Memory B cell (primary cell): ENCODE measurements at regions not wholly inside any gene's neighbourhood (a gene's known extent, or its start where the extent isn't known, plus 50 kb on each side); places are given as distances from the start of the nearest gene placed in this dataset.
"Not testable (repeated sequence)": the region's sequence is repeated elsewhere in the genome, so short reads cannot be mapped to it uniquely, and the experiment has no call there.

ENCODE experiments used
- ATAC-seq: fragments of 150-1000 bp; cut with Tn5 transposase; 2 replicates; pipeline ENCODE4 v1.10.0; 2021; ENCODE audit warnings: low read depth, mild to moderate bottlenecking, moderate library complexity
- DNase-seq, 2 donors: peaks; one replicate each; pipeline ENCODE4 v3.0.0; 2022; ENCODE audit warnings: low spot score in 2 of 2
- H3K27ac Mint-ChIP-seq: one replicate; pipeline ENCODE4 v1.8.0; 2022; ENCODE audit warnings: mild to moderate bottlenecking, moderate library complexity, mixed read lengths
- H3K27me3 Mint-ChIP-seq: one replicate; pipeline ENCODE4 v1.8.0; 2022; ENCODE audit warnings: mixed read lengths
- H3K36me3 Mint-ChIP-seq: one replicate; pipeline ENCODE4 v1.8.0; 2022; ENCODE audit warnings: mild to moderate bottlenecking, mixed read lengths
- H3K4me1 Mint-ChIP-seq: one replicate; pipeline ENCODE4 v1.8.0; 2022; ENCODE audit warnings: mixed read lengths
- H3K4me3 Mint-ChIP-seq: one replicate; pipeline ENCODE4 v1.8.0; 2022; ENCODE audit warnings: mild to moderate bottlenecking, moderate library complexity, mixed read lengths
- H3K9me3 Mint-ChIP-seq: one replicate; pipeline ENCODE4 v1.8.0; 2022; ENCODE audit warnings: mixed read lengths

DNA sequence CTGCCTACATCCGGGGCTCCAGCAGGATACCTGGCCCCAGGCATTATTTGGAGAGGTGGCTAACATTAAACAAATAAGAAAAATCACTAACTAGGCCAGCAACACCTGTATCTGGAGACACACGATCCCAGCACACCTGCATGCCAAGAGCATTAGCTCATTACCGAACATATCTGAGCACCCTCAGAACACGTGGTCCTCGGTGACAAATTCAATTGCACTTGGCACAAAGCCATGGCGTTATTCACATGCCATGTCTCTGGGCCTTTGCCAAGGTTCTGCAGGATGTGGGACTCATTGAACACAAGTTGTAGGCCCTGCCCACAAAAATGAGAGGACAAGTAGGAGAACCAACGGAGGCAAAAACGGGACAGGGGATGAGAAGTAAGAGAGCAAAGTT lies 552.3 kb downstream of the TOX3 start:
- DNase-seq, result no peak
- Mint-ChIP-seq H3K36me3 (no peaks in the 10 kb centered on the region), H3K4me3 (no peak overlapping the region), H3K9me3 (peaks cover 10% of the 10 kb centered on the region), H3K27me3 (no peaks in the 10 kb centered on the region), H3K4me1 (no peaks in the 10 kb centered on the region), H3K27ac (no peak overlapping the region)
- ATAC-seq, result no peak

DNA sequence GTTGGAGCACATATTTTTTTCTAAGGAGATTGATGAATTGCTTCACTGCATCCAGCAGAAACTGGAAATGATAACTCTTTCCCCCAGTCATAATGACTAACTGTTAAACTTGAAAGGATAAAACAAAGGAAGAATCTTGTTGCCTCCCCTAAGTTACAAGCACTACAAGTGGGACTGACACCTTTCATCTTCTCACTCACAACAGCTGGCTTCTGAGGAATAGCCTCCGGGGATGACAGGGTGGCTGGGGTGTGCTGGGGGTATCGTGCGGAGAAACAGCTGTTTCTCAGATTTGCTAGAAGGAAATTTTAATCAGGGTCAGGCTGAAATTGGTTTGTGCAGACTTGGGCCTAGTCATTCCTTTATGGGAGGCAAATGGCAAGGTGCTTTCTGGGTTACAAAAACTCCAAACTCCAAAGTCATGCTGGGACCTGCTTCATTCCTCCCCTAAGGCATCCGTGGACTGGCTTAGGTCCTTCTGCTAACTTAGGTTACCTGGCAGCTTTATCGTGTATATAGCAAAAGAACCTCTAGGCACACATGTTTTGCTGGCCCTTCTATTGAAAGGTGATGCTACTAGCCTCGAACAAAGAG lies 557.2 kb downstream of the TOX3 start:
- Mint-ChIP-seq H3K4me1 (no peaks in the 10 kb centered on the region), H3K27me3 (no peaks in the 10 kb centered on the region), H3K9me3 (peaks cover 9% of the 10 kb centered on the region), H3K27ac (no peak overlapping the region), H3K36me3 (no peaks in the 10 kb centered on the region), H3K4me3 (no peak overlapping the region)
- DNase-seq (no peak), ATAC-seq (no peak)

DNA sequence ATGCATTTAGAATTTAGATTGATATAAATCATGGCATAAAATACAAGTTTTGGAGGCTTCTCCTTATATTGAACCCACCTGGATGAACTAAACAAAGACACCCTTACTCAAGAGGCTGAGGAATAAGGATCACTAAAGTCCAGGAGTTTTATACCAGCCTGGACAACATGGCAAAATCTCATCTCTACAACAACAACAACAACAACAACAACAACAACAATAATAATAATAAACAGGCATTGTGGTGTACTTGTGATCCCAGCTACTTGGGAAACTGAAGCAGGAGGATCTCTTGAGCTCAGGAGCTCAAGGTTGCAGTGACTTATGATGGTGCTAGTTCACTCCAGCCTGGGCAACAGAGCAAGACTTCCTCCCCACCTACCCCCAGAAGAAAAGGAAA lies 558.0 kb downstream of the TOX3 start:
- DNase-seq, result no peak
- no peak for ATAC-seq
- no peak overlapping the region for H3K4me3 Mint-ChIP-seq
- no peaks in the 10 kb centered on the region for H3K27me3 Mint-ChIP-seq
- no peak overlapping the region for H3K27ac Mint-ChIP-seq
- H3K4me1 Mint-ChIP-seq, result no peaks in the 10 kb centered on the region
- H3K9me3 Mint-ChIP-seq, result peaks cover 9% of the 10 kb centered on the region
- H3K36me3 Mint-ChIP-seq, result no peaks in the 10 kb centered on the region

DNA sequence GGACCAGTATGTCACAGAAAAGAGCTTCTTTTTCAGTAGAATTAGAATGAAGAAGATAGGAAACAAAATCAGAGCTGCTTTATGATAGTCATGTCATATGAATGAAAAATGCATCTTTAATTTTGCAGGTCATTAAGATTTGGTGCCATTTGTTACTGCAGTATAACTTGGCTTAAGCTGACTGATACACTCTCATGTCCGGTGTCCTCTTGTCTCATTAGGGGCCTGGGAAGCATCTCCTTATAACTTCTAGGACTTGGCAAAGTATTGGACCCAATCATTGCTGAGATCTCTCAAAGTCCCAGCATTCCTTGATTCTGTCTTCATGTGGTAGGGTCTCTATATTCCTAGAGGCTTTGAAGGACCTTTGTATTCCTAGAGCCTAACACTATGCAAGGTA lies 559.4 kb downstream of the TOX3 start:
- Mint-ChIP-seq H3K36me3 (no peaks in the 10 kb centered on the region), H3K9me3 (peaks cover 7% of the 10 kb centered on the region), H3K27me3 (no peaks in the 10 kb centered on the region), H3K4me1 (no peaks in the 10 kb centered on the region), H3K4me3 (no peak overlapping the region), H3K27ac (no peak overlapping the region)
- DNase-seq (no peak), ATAC-seq (no peak)

DNA sequence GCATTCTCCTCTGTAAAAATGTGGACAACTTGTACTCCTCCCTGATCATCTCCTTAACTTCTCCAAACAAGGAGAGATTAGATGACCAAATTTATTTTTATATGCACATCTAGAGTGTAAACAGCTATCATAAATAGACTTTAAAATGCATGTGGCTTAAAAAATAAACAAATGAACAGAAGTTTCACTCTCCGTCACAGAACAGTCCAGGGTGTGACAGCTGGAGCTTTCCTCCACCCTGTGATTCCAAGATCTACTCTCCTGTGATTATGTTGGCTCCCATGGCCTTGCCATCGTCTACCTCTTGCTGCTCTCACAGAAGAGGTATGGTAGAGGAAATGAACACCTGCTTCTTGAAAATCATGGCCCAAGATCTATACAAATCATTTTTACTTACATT lies 560.2 kb downstream of the TOX3 start:
- no peaks in the 10 kb centered on the region for H3K36me3 Mint-ChIP-seq
- no peak for ATAC-seq
- DNase-seq, result no peak
- no peak overlapping the region for H3K27ac Mint-ChIP-seq
- H3K9me3 Mint-ChIP-seq, result peaks cover 5% of the 10 kb centered on the region
- H3K27me3 Mint-ChIP-seq, result no peaks in the 10 kb centered on the region
- no peak overlapping the region for H3K4me3 Mint-ChIP-seq
- no peaks in the 10 kb centered on the region for H3K4me1 Mint-ChIP-seq

DNA sequence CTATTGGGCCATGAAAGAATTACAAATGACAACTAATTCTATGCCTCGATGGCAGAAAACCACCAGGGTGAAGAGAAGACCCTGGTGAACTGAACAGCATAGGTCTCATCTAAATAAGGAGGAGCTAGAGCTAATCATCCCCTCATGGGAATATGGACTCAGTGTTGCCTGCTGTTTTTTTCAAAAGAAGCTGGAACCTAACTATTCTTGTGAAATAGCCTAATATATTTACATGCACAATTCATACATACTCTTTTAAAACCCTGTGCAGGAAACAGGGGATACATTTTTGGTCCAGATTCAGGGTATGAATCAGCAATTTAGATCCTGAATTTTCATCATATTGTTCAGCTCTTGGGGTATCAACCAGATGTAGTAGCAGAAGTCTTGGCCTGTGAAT lies 560.6 kb downstream of the TOX3 start:
- Mint-ChIP-seq H3K36me3 (no peaks in the 10 kb centered on the region), H3K27me3 (no peaks in the 10 kb centered on the region), H3K27ac (no peak overlapping the region), H3K9me3 (peaks cover 5% of the 10 kb centered on the region), H3K4me1 (peaks cover under 1% of the 10 kb centered on the region), H3K4me3 (no peak overlapping the region)
- DNase-seq (no peak), ATAC-seq (no peak)

DNA sequence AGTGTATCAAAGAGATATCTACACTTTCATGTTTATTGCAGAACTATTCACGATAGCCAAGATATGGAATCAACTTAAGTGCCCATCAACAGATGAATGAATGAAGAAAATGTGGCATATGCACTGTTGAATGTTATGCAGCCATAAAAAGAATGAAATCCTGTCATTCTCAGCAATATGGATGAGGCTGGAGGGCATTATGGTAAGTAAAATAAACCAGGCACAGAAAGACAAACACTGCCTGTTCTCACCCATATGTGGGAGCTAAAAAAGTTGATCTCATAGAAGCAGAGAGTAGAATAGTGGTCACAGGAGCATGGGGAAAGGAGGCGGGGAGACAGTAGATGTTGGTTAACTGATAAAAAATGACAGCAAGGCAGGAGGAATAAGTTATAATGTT lies 561.8 kb downstream of the TOX3 start:
- H3K36me3 Mint-ChIP-seq, result no peaks in the 10 kb centered on the region
- H3K4me1 Mint-ChIP-seq, result peaks cover 2% of the 10 kb centered on the region
- no peak overlapping the region for H3K27ac Mint-ChIP-seq
- peaks cover 4% of the 10 kb centered on the region for H3K9me3 Mint-ChIP-seq
- no peak for ATAC-seq
- H3K4me3 Mint-ChIP-seq, result no peak overlapping the region
- no peaks in the 10 kb centered on the region for H3K27me3 Mint-ChIP-seq
- no peak for DNase-seq

DNA sequence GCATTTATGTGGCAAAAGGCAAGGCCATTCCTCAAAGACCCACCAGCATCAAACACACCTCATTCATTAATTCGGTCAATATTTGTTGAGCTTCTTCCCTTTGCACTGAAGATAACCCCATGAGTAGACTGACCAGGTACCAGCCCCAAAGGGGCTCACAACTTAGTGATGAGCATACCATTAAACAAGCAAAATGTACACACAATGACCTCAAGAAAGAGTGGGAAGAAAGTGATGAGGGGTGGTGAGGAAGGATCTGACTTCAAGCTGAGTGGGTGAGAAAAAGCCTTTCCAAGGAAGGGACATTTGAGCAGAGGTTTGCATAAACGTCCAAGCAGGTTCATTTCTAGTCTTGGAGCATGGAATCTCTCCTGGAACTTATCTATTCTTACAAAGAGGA lies 562.5 kb downstream of the TOX3 start:
- DNase-seq, result no peak
- no peak for ATAC-seq
- H3K4me1 Mint-ChIP-seq, result peaks cover 2% of the 10 kb centered on the region
- H3K36me3 Mint-ChIP-seq, result no peaks in the 10 kb centered on the region
- H3K27me3 Mint-ChIP-seq, result no peaks in the 10 kb centered on the region
- H3K27ac Mint-ChIP-seq, result no peak overlapping the region
- no peak overlapping the region for H3K4me3 Mint-ChIP-seq
- peaks cover 6% of the 10 kb centered on the region for H3K9me3 Mint-ChIP-seq

DNA sequence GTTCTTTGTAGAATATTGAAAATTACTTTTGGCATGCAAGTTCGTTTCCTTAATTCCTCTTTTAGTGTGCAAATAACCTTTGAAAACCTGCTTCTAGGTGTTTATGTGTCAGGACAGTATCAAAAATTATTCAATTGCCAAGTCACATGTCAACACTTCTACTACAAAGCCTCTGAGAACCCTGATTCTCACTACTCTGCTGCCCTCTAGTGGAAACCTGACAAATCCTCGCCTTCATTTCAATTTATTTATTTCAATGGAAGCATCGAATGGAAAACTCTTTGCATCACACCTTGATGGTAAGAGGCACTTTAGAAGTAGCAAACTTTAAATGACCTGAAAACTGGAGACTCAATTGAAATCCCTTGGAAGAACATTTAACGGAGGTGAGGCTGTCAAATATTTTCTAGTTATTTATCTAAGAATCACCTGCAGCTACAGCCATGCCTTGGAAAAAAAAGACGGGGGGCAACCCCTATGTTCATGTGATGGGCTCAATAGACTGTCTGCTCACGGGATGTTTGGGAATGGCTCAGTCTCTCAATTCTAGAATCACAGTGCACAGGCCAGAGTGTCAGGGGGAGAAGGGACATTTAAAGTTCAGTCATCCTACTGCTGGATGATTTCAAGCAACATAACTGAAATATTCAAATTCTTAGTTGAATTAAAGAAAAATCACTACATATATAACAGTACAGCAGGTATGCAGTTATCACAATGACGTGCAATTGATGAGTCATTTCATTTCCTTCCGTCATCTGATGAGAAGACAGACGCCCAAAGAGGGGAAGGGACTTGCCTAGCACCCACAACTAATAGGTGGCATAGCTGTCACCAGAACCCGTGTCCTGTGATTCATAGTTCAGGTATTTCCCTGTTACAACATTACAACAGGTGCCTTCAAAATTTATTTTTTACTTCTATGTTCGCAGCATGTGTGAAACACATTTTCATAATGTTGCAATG lies 563.9 kb downstream of the TOX3 start:
- Mint-ChIP-seq H3K4me1 (peaks cover 2% of the 10 kb centered on the region), H3K4me3 (no peak overlapping the region), H3K27me3 (no peaks in the 10 kb centered on the region), H3K27ac (no peak overlapping the region), H3K36me3 (no peaks in the 10 kb centered on the region), H3K9me3 (peaks cover 5% of the 10 kb centered on the region)
- no peak for DNase-seq
- ATAC-seq, result no peak

DNA sequence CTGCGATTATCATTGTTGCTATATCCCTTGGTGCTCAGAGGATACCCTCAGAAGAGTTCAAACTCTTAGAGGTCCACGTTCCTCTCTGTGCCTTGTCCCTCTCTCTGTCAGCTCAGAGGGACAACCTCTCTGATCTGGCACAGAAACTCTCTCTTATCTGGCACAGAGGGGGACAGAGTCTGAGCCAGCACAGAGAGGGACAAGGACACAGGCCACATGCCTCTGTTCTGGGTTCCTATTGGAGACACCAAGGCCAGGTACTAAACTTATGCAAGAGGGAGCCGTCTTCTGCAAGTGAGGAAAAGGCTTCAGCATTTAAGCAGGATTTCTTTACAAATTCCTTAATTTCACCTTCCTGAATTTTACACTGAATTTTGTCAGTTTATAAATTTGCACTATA lies 565.2 kb downstream of the TOX3 start:
- H3K4me1 Mint-ChIP-seq, result peaks cover 2% of the 10 kb centered on the region
- no peak overlapping the region for H3K27ac Mint-ChIP-seq
- no peaks in the 10 kb centered on the region for H3K36me3 Mint-ChIP-seq
- ATAC-seq (no peak), DNase-seq (no peak)
- H3K4me3 Mint-ChIP-seq, result no peak overlapping the region
- peaks cover 3% of the 10 kb centered on the region for H3K9me3 Mint-ChIP-seq
- H3K27me3 Mint-ChIP-seq, result no peaks in the 10 kb centered on the region

DNA sequence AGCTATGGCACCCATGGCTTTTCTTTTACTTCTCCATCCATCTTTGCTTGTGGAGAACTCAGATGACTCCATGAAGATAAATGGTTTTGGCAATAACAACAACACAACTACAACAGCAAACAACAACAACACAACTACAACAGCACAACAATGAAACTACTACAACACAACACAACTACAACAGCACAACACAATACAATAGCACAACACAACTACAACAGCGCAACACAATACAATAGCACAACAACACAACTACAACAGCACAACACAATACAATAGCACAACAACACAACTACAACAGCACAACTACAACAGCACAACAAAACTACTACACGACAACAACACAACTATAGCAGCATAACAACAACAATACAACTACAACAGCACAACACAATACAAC lies 569.4 kb downstream of the TOX3 start:
- not testable (repeated sequence) for H3K9me3 Mint-ChIP-seq, ATAC-seq

DNA sequence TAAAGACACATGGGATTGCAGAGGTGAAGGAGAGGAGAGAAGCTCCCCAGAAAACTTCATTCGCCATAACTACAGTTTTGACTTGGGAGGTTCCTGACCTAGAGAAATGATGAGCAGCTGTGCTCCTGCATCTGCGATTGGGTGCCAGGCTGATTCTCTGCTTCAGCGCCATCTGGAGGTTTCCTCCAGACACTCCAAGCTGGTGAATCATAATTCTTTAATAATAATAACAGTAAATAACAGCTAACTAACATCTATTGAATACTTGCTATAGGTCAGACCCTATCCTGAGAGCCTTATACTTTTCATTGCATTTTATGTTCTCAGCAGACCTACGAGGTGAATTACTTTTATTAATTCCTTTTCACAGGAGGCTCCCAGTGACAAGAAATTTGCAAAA lies 575.8 kb downstream of the TOX3 start:
- DNase-seq, result no peak

More for the DNA sequence above, 569.4 kb downstream of the TOX3 start:
- not testable (repeated sequence) for H3K27me3 Mint-ChIP-seq, DNase-seq, H3K27ac Mint-ChIP-seq, H3K36me3 Mint-ChIP-seq, H3K4me1 Mint-ChIP-seq, H3K4me3 Mint-ChIP-seq

DNA sequence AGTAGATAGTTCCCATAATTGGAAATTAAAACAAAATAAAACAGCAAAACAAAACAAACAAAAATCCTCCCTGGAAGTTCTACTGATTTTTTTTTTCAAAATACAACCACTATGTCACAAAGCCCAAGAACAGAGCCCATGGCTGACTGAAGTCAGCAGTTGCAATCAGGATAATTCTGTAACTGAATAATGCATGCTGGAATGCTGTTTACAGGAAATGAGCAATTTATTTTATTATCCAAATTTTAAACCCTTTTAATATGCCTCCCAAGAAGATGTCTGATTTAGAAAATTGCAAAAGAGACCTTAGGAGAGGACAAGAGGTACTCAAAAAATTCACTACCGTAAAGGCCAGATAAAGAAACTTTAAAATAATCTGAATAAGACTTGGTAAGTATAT lies 578.2 kb downstream of the TOX3 start:
- Mint-ChIP-seq H3K36me3 (no peaks in the 10 kb centered on the region), H3K27me3 (no peaks in the 10 kb centered on the region), H3K4me3 (no peak overlapping the region), H3K4me1 (no peaks in the 10 kb centered on the region), H3K27ac (no peak overlapping the region), H3K9me3 (no peaks in the 10 kb centered on the region)
- ATAC-seq (no peak), DNase-seq (no peak)

More for the DNA sequence above, 575.8 kb downstream of the TOX3 start:
- no peaks in the 10 kb centered on the region for H3K27me3 Mint-ChIP-seq
- no peaks in the 10 kb centered on the region for H3K4me1 Mint-ChIP-seq
- no peaks in the 10 kb centered on the region for H3K9me3 Mint-ChIP-seq
- no peak overlapping the region for H3K4me3 Mint-ChIP-seq
- no peaks in the 10 kb centered on the region for H3K36me3 Mint-ChIP-seq
- no peak overlapping the region for H3K27ac Mint-ChIP-seq
- ATAC-seq, result no peak

DNA sequence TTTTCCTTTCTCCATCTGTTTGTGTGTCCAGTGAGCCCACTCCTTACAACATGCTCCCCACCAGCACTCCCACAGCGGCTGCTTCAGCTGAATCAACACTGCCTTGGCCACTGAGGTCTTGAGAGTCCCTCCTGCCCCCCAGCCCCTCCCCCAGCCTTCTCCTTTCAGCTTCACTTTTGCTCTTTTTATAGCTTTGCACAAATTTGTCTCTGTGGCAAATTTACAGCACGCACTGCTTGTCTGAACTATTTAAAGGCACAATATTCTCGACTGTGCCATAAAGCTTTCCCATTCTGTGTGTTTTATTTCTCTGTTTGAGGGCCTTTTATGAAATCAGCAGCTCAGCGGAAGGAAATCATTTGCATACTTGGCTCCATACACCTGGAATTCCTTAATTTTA lies 579.3 kb downstream of the TOX3 start:
- H3K27ac Mint-ChIP-seq, result no peak overlapping the region
- no peaks in the 10 kb centered on the region for H3K36me3 Mint-ChIP-seq
- H3K4me1 Mint-ChIP-seq, result no peaks in the 10 kb centered on the region
- H3K4me3 Mint-ChIP-seq, result no peak overlapping the region
- H3K9me3 Mint-ChIP-seq, result no peaks in the 10 kb centered on the region
- no peaks in the 10 kb centered on the region for H3K27me3 Mint-ChIP-seq
- ATAC-seq (no peak), DNase-seq (no peak)

DNA sequence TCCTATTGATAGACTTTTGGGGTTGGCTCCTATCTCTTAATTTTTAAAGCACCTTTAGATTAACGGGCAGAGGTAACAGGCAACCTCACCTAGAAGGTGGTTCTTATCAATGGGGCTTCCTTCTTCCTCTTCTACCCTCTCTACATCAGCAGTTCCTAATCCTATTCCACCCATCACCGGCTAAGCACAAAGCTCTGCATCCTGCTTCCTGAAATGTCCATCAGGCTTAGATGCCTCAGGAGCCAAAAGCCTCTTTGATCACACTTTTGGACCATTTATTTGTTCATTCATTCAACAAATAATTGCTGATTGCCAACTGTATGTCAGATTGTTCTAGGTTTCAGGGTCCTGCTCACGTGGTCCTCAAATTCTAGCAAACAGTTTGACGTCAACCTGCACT lies 586.0 kb downstream of the TOX3 start:
- no peak for ATAC-seq
- Mint-ChIP-seq H3K36me3 (no peaks in the 10 kb centered on the region), H3K4me1 (no peaks in the 10 kb centered on the region), H3K9me3 (peaks cover 3% of the 10 kb centered on the region), H3K27ac (no peak overlapping the region), H3K27me3 (no peaks in the 10 kb centered on the region), H3K4me3 (no peak overlapping the region)
- no peak for DNase-seq
